Epithelial cell of proximal tubule (primary cell): ENCODE measurements at regions not wholly inside any gene's neighbourhood (a gene's known extent, or its start where the extent isn't known, plus 50 kb on each side); places are given as distances from the start of the nearest gene placed in this dataset.

Experiments
- DNase-seq: peaks from one replicate; pipeline ENCODE4 v3.0.0-alpha.2; 2011; ENCODE audit warnings: low read depth
- H3K4me3 ChIP-seq: 2 replicates; pipeline ENCODE4 v1.5.1; 2011; ENCODE audit warnings: low read depth, mild to moderate bottlenecking, low read length
- CTCF ChIP-seq: conservative IDR thresholded peaks from 2 replicates; pipeline ENCODE4 v1.5.1; 2012; ENCODE audit warnings: low read depth, mild to moderate bottlenecking, low read length

DNA sequence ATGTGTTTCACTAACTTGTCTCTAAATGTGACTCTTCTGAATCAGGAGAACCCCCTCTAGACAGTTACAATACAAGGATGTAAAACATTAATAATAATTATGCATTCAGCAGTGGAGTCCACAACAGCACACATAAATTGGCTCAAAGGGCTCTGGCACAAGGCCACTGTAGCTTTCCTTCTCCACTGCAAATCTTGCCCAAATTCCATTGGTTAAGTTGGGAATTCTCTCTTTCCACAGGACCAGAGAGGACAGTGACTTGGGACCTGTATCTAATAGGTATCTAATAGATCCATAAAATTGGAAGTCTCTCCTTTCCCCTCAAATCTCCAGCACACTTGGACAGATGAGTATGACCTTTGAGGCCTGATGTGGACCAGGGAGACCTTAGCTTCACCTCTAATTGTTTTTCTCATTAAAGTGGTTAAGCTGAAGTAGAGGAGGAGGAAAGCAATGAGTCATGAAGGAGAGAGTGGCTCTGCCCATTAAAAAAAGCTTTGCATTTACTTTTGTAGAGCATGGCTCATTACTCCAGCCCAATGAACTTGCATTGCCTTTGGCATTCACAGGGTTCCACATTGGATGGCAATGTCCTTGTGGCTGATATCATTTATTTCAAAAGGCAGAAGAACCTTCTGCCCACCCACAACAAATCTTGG, 72.3 kb upstream of the SH3RF1 start:
- H3K4me3 ChIP-seq = no peak overlapping the region
- DNase-seq = peak; percentile 25
- no peak for TF ChIP-seq CTCF

- no peak for DNase-seq
- no peak overlapping the region for H3K4me3 ChIP-seq
- TF ChIP-seq CTCF = no peak
Measured at GRCh38 chr4:169342159-169342860, 71.6 kb upstream of the SH3RF1 start.

GRCh38 chr4:169341490-169341889, 70.7 kb upstream of the SH3RF1 start:
- DNase-seq = no peak
- H3K4me3 ChIP-seq = no peak overlapping the region
- TF ChIP-seq CTCF = no peak

DNA sequence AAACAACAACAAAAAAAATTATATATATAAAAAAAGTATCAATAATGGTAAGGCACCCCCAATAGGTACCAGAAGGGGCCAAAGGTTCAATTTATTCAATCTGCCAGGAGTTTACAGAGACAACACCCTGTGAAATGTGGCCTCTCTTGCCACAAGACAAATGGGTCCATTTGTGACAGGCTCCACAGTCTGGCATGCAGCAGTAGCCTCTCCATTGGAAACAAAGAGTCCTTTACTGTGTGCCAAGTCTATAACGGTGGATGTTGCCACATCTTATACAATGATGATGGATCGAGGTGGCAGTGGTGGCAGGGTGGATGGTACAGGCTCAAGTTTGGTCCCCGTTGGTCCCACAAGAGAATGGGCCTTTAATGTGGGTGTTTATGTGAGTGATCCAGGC, 70.1 kb upstream of the SH3RF1 start:
- no peak for TF ChIP-seq CTCF
- H3K4me3 ChIP-seq = no peak overlapping the region
- no peak for DNase-seq

GRCh38 chr4:169338241-169338640, 67.5 kb upstream of the SH3RF1 start:
- no peak for TF ChIP-seq CTCF
- H3K4me3 ChIP-seq = no peak overlapping the region
- no peak for DNase-seq

DNA sequence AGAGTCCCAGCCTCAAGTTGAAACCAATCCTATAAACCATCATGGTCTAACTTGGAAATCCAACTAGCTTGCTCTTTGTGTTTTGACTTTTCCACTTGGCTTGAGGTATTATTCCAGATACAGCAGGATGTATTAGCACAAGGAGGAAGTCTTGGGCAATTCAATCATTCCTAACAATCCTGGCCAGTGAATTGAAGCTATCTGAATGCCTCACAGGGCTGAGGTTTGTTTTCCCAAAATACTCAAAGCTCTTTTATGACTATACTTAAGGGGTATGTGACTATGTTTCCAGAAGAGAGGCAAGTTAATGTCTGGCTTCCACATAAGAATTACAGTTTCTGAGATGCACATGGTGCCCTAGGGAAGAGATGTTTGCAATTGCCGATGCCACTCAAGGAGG, 66.8 kb upstream of the SH3RF1 start:
- TF ChIP-seq CTCF = no peak
- H3K4me3 ChIP-seq = no peak overlapping the region
- DNase-seq = peak; percentile 73

- TF ChIP-seq CTCF = no peak
- no peak for DNase-seq
- no peak overlapping the region for H3K4me3 ChIP-seq
Measured at GRCh38 chr4:169335331-169335730, 64.6 kb upstream of the SH3RF1 start.
